HG02884 (cell line): ENCODE measurements at regions not wholly inside any gene's neighbourhood (a gene's known extent, or its start where the extent isn't known, plus 50 kb on each side); places are given as distances from the start of the nearest gene placed in this dataset.
A peak's percentile ranks its signal among the peaks of the same experiment; 100 is the strongest.

Source experiments
- ATAC-seq: cut with Tn5 transposase; IDR thresholded peaks from one replicate; pipeline ENCODE4 v1.9.1; 2021; ENCODE audit warnings: mild to moderate bottlenecking, moderate library complexity; ENCODE audit not compliant: unreplicated experiment

DNA sequence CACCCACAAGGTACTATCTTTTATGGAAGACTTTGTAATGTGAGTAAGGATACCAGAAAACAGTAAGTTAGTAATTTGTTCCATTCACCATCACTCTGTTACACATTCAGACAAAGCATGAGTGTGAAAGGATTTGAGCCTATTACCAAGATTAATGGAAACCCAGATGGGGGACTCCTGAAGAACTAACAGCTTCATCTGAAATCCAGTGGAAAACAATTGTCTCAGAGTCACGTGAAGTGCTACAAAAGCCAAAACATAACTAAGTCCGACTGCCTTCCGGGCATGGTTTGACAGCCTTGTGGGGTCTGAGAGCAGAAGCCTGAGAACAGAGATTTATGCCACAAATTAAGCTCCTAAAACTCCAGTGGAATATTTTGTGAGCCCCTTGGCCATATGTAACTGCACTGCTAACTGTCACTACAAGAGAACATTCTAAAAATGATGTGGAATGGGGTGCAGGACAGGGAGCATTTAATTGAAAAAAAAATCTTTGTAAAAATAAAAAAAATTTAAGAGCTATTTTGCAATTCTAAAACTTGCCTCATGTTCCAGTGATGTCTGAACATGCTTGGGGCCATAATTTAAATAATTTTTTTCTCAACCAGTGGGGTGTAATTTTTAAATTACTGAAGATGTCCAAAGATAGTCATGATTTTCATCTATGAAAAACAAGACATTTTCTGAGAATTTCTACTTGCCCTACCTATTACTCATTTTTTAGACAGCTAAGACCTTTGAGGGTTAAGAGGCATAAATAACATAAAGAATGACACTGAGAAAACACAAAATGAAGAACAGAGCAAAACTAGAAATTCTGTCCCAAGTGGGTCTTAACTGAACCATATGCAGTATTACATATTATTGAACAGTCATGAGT is 555.0 kb downstream of the INHBA start:
- no peak for ATAC-seq

DNA sequence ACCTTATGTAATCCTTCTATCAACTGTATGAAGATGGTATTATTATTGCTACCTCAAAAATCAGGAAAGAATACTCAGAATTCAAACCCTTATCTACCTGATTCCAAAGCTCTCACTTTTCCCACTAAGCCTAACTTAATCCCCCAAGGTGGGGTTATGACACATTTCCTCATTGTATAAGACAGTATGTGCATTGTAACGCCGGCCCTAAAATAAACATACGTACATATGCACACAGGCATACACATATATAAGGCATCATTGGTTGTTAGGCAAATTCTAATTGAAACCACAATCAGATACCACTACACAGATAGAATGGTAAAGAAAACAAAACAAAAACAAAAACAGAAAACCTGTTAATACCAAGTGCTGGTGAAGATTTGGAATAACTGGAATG is 556.5 kb downstream of the INHBA start:
- ATAC-seq: no peak

DNA sequence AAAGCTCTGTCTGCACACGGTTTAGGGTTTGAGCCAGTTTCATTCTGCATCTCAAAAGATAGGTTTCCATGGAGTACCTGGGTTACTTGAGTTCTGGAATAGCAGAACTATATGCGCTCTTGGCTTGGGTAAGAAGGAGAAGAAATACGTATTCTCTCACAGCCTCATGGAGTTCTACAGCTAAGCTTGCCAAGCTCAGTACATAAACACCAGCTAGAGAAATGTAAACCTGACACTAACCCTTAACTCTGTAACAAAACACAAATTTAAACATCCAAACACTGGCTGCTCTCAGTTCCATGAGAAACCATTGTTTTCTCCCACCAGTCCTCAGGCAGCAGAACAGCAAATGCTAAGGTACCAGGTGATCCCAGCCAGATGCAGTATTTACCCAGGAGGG is 557.2 kb downstream of the INHBA start:
- ATAC-seq: no peak

DNA sequence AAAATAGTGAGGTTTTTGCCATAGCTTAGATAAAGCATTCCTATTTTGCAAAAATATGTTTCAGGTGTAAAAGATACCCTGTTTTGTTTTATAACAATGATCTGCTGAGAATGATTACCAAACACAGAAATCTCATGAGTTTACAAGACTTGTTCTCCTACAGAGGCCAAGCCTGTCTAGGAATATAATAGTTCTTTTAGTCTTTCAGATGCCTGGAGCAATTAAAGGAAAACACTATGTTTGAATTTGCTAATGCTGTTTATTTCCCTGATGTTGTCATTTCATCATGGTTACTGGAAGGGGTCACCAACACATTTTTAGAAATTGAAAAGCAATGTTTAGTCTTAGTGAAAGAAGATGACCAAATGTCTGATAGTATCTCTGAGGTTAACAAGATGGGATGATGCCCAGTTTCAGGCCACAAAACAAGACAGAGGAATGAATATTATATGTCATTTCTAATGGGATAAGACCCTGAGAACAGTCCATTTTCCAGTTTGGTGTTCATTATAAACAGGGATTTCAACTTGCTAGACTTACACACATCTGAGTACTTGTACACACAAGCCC is 559.9 kb downstream of the INHBA start:
- ATAC-seq: no peak

DNA sequence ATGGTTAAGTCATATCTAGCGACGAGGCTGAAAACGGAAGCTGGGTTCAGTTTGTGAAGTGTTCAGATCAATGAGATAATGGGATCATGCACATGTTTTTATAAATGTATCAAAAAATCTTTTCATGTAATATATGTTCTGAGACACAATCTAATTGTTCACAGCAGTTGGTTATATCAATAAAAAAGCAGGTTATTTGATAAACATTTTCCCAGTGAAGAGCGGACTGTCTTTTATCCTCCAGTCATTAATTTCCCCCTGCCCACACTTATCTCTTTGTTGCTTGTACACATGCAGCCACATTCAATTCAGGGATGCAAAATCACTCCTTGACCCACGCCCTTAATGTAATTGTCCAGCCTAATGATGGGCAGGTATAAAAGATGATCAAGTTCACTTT is 563.1 kb downstream of the INHBA start:
- ATAC-seq: no peak

DNA sequence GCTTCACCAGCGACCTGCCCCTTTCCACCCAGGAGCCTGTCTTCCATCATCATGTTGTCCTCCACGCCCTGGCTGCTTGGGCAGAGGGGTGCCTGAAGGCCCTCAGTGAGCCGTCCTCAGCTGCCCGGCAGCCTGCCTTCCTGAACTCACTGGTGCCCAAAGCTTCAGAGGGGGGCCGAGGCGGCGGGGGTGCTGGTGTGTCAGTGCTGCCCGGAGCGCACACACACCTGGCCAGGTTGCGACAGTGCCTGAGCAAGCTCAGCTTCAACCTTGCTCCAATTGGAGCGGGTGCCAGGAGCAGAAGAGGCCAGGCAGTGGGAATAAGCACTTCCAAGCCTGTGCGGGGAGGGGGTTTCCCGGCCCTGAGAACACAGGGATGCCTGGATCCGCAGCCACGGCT is 566.3 kb downstream of the INHBA start:
- ATAC-seq: no peak

DNA sequence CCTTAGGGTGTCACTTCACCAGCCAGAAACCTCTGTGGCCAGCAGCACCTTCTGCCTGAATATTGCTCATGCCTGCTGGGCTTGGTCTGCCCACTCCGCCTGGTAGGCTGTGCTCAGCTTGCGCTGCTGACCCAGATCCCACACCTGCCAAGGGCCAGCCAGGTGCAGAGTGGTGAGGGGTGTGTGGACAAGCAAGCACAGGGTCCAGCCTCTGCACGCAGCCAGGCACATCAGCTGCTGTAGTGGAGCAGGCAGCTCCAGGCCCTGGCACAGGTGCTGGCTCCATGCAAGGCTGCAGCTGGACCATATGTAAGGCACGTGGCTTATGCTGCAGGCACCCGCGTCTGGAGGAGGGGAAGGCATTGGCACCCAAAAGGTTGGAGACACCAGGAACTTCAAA is 567.4 kb downstream of the INHBA start:
- no peak for ATAC-seq

DNA sequence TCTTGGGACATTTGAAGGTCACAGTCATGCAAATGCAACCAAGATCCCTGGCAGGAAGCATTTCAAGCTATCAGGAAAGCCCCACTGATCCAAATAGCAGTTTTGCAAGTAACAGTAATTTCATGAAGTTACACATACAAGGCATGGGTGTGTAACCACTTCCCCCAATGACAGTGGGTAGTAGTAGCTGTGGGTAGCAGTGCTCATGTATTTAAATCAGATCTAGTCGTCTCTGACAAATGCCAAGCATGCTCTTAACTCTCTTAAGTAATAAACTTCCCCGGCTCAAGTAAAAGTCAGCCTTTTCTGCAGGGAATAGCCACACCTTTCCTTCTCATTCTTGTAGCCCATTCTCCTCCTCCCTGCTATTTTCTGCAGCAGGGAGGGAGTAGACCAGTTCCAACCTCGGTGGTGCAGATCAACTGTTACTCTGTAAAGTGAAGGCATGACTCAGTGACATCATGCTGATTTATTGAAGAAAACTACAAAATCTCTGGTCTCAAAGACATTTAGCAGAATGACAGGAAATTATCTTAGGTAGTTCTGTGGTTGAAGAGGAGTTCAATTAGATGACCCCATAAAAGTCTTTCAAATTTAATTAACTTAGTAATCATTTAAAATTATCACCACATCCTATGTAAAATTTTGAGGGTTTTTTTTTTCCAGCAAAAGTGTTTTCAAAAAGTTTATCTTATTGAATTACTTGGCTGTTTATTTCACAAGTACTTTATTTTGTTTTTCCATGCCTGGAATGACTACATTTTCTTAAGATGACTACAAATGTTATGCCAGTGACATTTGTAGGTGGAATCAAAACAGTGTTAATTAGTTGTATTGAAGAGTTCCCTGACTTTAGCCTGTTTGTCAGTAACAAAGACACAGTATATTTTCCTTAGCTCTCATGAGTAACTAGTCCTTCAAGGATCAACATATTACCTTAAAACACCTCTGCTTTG is 568.3 kb downstream of the INHBA start:
- peak; percentile 94 for ATAC-seq

DNA sequence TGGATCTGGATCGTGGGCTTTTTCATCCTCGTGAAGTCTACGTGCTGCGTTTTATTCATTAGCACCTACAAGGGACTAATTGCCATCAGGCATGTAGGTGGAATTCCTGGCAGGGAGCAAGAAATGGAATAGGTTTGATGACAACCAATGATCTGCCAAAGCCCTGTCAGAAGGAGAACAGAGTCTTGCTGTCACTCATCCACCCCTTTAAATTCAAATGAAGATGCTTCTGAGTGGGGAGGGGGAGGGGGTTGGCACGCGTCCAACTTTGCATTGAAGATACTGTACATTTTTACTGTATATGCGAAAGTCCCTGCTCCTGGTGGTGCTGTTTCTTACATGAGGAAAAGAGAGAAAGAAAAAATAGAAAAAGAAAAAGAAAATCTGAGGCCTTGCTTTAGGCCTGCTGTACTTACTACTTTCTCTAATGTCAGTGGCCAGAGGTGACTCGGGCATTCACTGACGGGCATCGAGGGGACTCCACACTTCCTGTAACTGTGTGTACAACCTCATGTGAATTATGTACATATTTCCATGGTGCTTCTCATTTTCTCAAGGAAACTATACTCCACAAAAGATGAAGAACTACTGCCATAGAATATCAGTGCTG is 569.1 kb downstream of the INHBA start:
- ATAC-seq: peak; percentile 23

DNA sequence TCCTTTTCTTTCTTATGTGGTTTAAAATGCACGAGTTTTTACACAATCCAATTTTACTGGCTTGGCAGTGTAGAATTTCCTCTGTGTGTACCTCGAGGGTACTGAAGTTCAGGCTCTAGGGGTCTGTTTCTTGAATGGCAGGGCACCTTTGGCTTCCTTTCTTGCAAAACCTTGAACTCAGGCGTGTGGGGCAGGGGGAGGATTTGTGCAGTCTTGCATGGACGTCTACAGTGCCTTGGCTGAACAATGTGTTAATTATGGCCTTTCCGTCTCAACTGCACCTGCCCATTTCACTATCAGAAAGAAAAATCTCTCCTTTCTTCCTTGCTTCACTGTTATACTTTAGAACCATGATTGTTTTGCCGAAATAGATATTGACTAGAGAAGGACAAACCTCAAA is 570.9 kb downstream of the INHBA start:
- ATAC-seq: no peak

DNA sequence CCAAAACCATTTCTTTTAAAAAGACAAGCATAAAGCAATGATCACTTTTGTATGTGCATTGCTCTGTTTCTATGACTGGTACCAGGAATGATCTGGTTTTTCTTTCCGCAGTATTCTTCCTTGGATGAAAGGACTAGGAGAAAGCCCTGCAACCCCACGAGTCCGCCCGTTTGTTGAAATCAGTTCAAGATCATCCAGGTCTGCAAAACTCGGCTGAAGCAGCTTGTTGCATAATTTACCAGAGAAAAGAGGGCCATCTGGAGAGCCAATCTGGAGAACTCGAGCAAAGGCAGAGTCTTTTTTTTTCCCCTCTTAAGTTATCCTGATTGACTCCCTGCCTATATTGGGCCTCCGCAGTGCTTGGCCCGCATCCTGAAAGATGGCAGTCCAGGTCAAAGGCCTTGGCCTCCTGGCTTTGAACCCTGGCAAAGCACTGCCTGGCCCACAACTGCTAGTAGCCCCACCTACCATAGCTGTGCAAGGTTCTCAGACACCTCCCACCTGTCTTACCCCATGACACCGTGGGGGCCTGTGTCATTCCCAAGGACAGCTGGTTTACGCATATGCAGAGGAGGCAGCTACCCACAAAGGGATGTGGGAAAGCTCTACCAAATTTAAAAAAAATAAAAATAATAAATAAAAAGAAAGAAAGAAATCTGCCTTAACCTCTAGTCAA is 572.2 kb downstream of the INHBA start:
- no peak for ATAC-seq

DNA sequence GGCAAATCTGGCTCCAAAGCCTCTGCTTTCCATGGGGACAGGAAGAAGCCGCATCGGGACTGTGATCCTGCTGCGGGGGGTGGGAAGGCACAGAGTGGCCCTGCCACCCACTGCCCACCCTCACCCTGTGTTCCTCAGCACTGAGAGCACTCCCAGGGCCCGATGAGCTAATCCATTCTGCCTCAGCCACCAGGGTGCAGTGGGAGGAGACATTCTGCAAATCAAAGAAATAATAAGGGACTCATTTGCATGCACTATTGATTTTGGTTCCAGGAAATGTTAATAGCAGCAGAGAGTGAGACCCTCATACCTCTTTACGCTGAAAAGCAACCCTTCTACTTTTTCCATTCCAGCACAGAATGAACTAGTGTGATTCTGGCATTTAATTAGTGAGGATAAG is 572.8 kb downstream of the INHBA start:
- no peak for ATAC-seq

DNA sequence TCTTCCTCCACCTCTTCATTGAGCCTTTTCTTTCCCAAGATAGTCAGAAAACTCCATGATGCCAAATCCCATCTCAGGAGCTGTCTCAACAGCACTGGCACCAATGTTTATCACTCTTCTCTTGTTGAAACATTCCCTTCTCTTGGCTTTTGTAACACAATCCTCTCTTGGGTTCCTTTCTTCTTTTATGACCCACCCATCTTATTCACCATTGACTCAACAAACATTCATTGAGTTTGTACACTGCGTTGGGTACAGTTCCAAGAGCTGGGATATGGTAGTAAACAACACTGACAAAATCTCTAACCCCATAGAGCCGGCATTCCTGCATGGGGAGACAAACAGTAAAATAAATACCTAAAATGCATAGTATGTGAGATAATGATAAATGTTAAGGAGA is 577.5 kb downstream of the INHBA start:
- no peak for ATAC-seq

DNA sequence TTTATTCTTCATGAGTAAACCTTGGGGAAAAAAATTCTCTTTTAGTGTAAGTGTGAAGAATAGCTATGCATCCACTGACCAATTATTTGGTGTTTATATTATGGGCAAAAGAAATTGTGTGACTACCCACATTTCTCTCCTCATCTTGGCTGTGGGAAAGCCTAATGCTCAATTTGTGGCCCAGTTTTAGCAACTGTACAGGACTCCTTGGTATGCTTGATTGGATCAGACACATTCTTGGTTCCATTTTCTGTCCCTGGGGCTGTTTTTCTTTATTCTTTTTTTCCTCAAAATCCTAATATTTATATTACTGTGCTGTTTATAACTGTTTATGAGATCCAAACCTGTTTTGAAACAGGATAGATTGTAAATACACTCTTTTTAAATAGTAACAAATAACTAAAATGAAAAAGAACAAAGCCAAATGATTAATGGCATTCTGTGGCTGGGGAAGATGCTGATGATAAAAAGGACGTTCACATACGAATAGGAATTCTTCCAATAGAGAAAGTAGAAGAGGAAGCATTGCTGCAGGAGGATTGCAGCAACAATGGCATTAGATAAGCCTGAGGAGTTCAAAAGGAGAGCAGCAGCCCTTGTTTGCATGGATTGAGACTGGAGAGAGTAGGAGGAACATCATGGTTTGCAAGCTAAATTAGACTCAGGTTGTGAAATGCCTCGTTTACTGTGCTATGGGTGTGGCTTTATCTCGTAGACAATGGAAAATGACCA is 580.5 kb downstream of the INHBA start:
- ATAC-seq: no peak

DNA sequence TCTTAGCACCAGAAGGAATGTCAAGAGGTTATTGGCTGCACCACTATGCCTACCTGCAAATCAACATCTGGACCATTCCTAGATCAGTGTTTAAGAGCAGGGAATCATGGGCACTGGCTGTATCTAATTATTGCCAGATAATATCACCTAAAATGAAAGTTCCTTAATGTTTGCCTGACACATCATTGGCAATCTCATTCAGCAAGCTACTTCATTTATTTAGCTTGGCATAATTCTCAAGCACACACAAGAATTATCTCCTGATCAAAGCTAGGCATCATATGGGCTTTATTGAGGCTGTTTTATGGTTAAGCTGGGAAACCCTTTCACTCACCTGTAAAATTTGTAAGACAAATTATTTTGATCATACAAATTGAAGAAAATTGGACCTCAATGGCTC is 581.7 kb downstream of the INHBA start:
- no peak for ATAC-seq

DNA sequence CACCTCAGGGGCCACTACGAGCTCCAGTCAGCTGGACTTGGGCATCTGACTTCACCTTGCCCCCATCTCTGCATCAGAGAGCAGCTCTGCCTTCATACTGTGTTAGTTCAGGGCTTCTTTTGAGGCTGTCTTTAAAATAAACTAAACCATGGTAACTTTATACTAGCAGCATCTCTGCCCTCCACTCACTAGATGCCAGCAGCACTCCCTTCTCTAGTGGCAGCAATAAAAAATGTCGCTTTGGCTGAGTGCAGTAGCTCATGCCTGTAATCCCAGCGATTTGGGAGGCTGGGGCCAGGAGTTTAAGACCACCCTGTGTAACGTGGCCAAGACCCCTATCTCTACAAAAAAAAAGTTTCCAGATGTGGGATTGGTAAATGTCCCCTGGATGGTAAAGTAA is 584.4 kb downstream of the INHBA start:
- no peak for ATAC-seq

DNA sequence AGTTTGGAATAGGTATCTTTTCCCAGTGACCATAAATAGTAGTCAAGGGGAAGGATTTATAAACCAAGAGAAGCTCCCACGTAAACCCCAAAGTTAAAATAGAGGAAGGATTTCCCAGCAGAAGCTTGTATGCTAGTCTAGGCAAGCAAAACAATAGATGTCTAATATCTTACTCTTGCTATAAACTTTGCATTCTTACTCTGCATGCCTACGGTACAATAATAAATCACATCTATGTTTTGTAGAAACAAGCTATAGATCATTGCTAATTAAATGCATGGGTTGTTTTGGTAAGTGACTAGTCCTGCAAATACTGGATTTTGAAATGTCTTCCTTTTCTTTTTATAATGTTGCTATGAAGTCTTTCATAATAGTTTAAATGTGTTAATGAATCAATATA is 585.5 kb downstream of the INHBA start:
- no peak for ATAC-seq

DNA sequence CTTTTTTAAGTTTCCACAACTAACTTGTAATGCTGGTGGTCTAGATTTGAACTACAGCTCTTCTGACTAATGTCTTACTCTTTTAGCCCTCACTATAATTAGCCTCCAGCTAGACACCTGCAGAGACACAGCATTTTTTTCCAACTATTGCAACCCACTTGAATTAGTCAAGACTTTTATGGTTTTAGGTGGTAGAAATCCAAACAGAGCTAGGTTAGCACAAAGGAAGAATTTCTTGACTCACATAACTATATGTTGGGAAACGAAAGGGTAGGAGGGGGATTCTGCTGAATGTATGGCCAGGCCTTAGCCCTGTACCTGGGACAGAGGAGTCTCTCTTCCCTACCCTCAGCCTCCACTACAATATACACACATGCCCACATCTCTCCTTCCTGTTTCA is 586.1 kb downstream of the INHBA start:
- no peak for ATAC-seq

DNA sequence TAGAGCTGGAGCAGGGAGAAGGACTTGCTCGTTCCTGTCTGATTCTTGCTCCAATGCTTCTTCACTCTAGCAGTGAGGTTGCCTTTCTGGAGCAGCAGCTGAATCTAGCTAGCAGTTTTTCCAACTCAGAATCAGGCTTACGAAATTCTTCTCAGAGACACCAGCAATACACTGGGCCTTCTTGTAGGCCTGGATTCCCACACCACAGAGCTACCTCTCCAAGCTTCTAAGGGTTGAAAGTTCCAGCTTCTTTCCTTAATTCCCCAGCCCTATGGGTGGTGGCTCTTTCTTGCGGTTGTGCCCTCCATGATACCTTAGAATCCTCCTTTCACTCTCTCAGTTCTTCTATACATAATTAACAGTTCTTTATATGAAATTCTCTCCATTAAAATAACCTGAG is 586.6 kb downstream of the INHBA start:
- ATAC-seq: no peak

DNA sequence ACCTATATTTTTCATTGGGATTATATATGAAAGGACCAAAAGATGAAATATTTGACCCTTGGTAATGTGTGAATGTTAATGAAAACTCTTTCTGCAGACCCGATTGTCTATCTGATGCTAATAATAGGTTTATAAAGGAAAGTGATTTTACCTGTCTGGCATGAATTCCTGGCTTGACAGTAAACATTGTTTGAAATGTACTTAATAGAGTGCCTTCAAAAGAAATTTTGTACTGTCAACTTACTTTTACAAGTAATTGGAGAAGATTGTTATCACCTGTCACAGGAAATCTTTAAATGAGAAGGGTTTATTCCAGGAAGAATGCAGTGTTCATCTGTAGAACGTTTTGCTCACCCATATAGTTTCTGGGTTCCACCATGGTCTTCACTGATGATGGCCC is 588.2 kb downstream of the INHBA start:
- ATAC-seq: no peak
